Endothelial cell of umbilical vein (primary cell): ENCODE measurements at regions not wholly inside any gene's neighbourhood (a gene's known extent, or its start where the extent isn't known, plus 50 kb on each side); places are given as distances from the start of the nearest gene placed in this dataset.

ENCODE experiments used
- BruUV-seq: library from RNA; stranded (reverse); fragments of 400-500 nt; replicated peaks from 2 replicates; lab custom pipeline; 2021; lab: Mats Ljungman, UMichigan
- CTCF ChIA-PET: fragments of 300-600, 350-600 bp; sonication (Branson Sonifier 250); formaldehyde crosslinking; loops from one replicate; lab custom pipeline; 2021; ENCODE audit warnings: antibody characterized with exemption, inconsistent platforms; lab: Charles Lee
- POLR2A ChIA-PET: fragments of 300-600, 350-600 bp; sonication (Branson Sonifier 250); formaldehyde crosslinking; loops from one replicate; lab custom pipeline; 2021; ENCODE audit warnings: antibody characterized with exemption, inconsistent platforms; lab: Charles Lee
- DNase-seq: peaks from one replicate; pipeline ENCODE4 v3.0.0-alpha.2; 2011; ENCODE audit warnings: low read depth, low spot score
- FAIRE-seq: peaks from 2 replicates; lab custom pipeline; 2011; peaks lifted over from hg19 to GRCh38; lab: Jason Lieb, UNC
- H2AFZ ChIP-seq: 2 replicates; pipeline ENCODE4 v1.6.0; 2012; ENCODE audit warnings: low read depth, low read length, control low read depth, inconsistent platforms
- H3K27ac ChIP-seq: 2 replicates; pipeline ENCODE4 v1.5.1; 2011; ENCODE audit warnings: low read depth, mild to moderate bottlenecking, control low read depth, low read length, moderate library complexity; ENCODE audit not compliant: insufficient read depth
- H3K27me3 ChIP-seq, 2 experiments: 2 replicates each; pipeline versions ENCODE4 v1.6.0 to v1.6.1; 2011; ENCODE audit warnings: low read length in 2 of 2, mixed read lengths in 1 of 2; ENCODE audit not compliant: control insufficient read depth in 2 of 2, insufficient read depth in 2 of 2
- H3K36me3 ChIP-seq, 2 experiments: 2 replicates in 1 of 2; 3 replicates in 1 of 2; pipeline ENCODE4 v1.5.1; 2011; ENCODE audit warnings: low read length in 2 of 2, mild to moderate bottlenecking in 1 of 2, moderate library complexity in 1 of 2; ENCODE audit not compliant: control insufficient read depth in 2 of 2, insufficient read depth in 2 of 2; ENCODE audit errors: extremely low read depth in 1 of 2
- H3K4me1 ChIP-seq: 3 replicates; pipeline ENCODE4 v1.5.1; 2011; ENCODE audit warnings: mild to moderate bottlenecking, low read length; ENCODE audit not compliant: control insufficient read depth, insufficient read depth; ENCODE audit errors: extremely low read depth
- H3K4me2 ChIP-seq: 2 replicates; pipeline ENCODE4 v1.6.1; 2011; ENCODE audit warnings: low read length, control low read depth, mixed read lengths; ENCODE audit not compliant: insufficient read depth
- H3K4me3 ChIP-seq, 3 experiments: fragments of 200-600 bp in 1 of 3; sonication (generic), shearing (Covaris generic) in 1 of 3; replicated peaks in 1 of 3; 2 replicates each; pipeline ENCODE4 v1.5.1; 2011 to 2016; ENCODE audit warnings: control low read depth in 3 of 3, low read length in 3 of 3, mild to moderate bottlenecking in 2 of 3, inconsistent platforms in 1 of 3, low read depth in 1 of 3, moderate library complexity in 1 of 3; ENCODE audit not compliant: insufficient read depth in 1 of 3
- H3K79me2 ChIP-seq: 2 replicates; pipeline ENCODE4 v1.6.0; 2012; ENCODE audit warnings: low read length, inconsistent platforms; ENCODE audit not compliant: control insufficient read depth, insufficient read depth
- H3K9ac ChIP-seq: replicated peaks from 2 replicates; pipeline ENCODE3; 2011; ENCODE audit warnings: low read length, control low read depth; ENCODE audit not compliant: insufficient read depth; ENCODE audit errors: extremely low read depth
- H3K9me1 ChIP-seq: replicated peaks from 3 replicates; pipeline ENCODE4 v1.6.0; 2011; ENCODE audit warnings: mild to moderate bottlenecking, low read length; ENCODE audit not compliant: control insufficient read depth, insufficient read depth; ENCODE audit errors: extremely low read depth
- H3K9me3 ChIP-seq: replicated peaks from 2 replicates; pipeline ENCODE4 v1.5.1; 2012; ENCODE audit warnings: low read length, inconsistent platforms; ENCODE audit not compliant: control insufficient read depth, insufficient read depth
- H4K20me1 ChIP-seq: replicated peaks from 2 replicates; pipeline ENCODE3; 2011; ENCODE audit warnings: mild to moderate bottlenecking, low read length; ENCODE audit not compliant: control insufficient read depth, insufficient read depth; ENCODE audit errors: extremely low read depth
- EZH2 ChIP-seq: IDR thresholded peaks from 2 replicates; pipeline ENCODE4 v1.6.1; 2012; ENCODE audit warnings: borderline replicate concordance, low read depth, mild to moderate bottlenecking, moderate library complexity, low read length, inconsistent platforms; ENCODE audit not compliant: severe bottlenecking
- FOS ChIP-seq: IDR thresholded peaks from 2 replicates; pipeline ENCODE4 v1.6.1; 2011; ENCODE audit warnings: mild to moderate bottlenecking, low read length, moderate library complexity, borderline replicate concordance; ENCODE audit not compliant: insufficient read depth
- GATA2 ChIP-seq: IDR thresholded peaks from 2 replicates; pipeline ENCODE4 v1.7.0; 2011; ENCODE audit warnings: low read depth, mild to moderate bottlenecking, moderate library complexity, mixed read lengths, low read length; ENCODE audit not compliant: insufficient read length, insufficient read depth
- JUN ChIP-seq: IDR thresholded peaks from 2 replicates; pipeline ENCODE4 v1.6.1; 2011; ENCODE audit warnings: borderline replicate concordance, low read depth; ENCODE audit not compliant: insufficient read length, insufficient read depth
- MYC ChIP-seq: IDR thresholded peaks from one replicate; pipeline ENCODE4 v1.6.1; 2011; ENCODE audit warnings: mild to moderate bottlenecking, low read depth, low read length
- POLR2A ChIP-seq: IDR thresholded peaks from 2 replicates; pipeline ENCODE4 v1.6.1; 2012; ENCODE audit warnings: low read depth, mild to moderate bottlenecking, control low read depth, low read length
- POLR2AphosphoS5 ChIP-seq: IDR thresholded peaks from 2 replicates; pipeline ENCODE4 v1.6.1; 2012; ENCODE audit warnings: low read depth, mild to moderate bottlenecking, control low read depth, low read length, moderate library complexity; ENCODE audit not compliant: insufficient read depth
- dilution Hi-C: fragments of 300-500 bp; cut with MboI; formaldehyde crosslinking; loops from one replicate; pipeline ENCODE4 v1.15.0; 2019; ENCODE audit warnings: low sequenced_read_pairs; ENCODE audit not compliant: extremely low pct_ligation_motif_present
- intact Hi-C: fragments of 100-400 bp; cut with micrococcal nuclease; formaldehyde crosslinking; loops from one replicate; pipeline ENCODE4 v1.10.0; 2022
- TF ChIP-seq, protein P1 (sequence below), 2 donors: IDR thresholded peaks; 1 replicate in 1 of 2; 2 replicates in 1 of 2; pipeline ENCODE4 v1.5.1; 2011; ENCODE audit warnings: low read length in 2 of 2, mild to moderate bottlenecking in 2 of 2, moderate library complexity in 2 of 2, control low read depth in 1 of 2, inconsistent platforms in 1 of 2, low read depth in 1 of 2; ENCODE audit not compliant: insufficient read depth in 1 of 2; ENCODE audit errors: extremely low read depth in 1 of 2
- TF ChIP-seq, protein P2 (sequence below): IDR thresholded peaks from 2 replicates; pipeline ENCODE4 v1.6.1; 2011; ENCODE audit not compliant: insufficient read depth, insufficient read length

DNA sequence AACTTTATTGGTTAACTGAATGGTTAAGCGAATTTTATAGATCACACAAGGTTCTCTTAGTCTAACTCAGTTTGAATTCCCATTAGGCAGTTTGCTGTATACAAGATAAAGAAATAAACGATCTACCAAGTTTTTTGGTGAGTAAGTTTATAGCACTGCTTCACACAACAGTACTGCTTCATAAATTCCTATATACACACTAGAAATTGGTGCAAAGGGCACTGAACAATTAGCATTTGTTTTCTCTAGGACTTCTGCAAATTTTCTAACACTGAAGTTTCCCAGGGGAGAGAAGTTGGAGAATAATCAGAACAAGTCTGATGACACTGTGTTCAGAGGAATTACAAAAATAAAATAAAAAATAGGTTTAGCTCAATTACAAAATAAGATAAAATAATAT, 1138.8 kb upstream of the PCDH9 start:
- TF ChIP-seq, protein P1, sequence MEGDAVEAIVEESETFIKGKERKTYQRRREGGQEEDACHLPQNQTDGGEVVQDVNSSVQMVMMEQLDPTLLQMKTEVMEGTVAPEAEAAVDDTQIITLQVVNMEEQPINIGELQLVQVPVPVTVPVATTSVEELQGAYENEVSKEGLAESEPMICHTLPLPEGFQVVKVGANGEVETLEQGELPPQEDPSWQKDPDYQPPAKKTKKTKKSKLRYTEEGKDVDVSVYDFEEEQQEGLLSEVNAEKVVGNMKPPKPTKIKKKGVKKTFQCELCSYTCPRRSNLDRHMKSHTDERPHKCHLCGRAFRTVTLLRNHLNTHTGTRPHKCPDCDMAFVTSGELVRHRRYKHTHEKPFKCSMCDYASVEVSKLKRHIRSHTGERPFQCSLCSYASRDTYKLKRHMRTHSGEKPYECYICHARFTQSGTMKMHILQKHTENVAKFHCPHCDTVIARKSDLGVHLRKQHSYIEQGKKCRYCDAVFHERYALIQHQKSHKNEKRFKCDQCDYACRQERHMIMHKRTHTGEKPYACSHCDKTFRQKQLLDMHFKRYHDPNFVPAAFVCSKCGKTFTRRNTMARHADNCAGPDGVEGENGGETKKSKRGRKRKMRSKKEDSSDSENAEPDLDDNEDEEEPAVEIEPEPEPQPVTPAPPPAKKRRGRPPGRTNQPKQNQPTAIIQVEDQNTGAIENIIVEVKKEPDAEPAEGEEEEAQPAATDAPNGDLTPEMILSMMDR (IDR thresholded peaks at IDR 0.05; ENCODE audit: extremely low read depth in 1 of 2, insufficient read depth in 1 of 2, low read depth in 1 of 2, low read length in 2 of 2), result no peak
- TF ChIP-seq EZH2, result no peak
- no peak for TF ChIP-seq GATA2
- no peak for TF ChIP-seq JUN
- no TSS peak for BruUV-seq
- intact Hi-C loops, result no loop called here
- Histone ChIP-seq H3K4me2 (no peak overlapping the region), H3K27ac (no peak overlapping the region), H3K9me3 (no peaks in the 10 kb centered on the region), H3K79me2 (no peaks in the 10 kb centered on the region), H2AFZ (no peak overlapping the region), H3K9ac (no peak overlapping the region), H3K4me3 (no peak overlapping the region), H3K27me3 (no peaks in the 10 kb centered on the region), H3K9me1 (no peaks in the 10 kb centered on the region), H3K36me3 (no peaks in the 10 kb centered on the region), H4K20me1 (no peaks in the 10 kb centered on the region), H3K4me1 (no peaks in the 10 kb centered on the region)
- DNase-seq, result no peak
- dilution Hi-C loops, result no loop called here
- CTCF ChIA-PET, result no interaction called here
- POLR2A ChIA-PET, result no interaction called here
- no peak for FAIRE-seq

DNA sequence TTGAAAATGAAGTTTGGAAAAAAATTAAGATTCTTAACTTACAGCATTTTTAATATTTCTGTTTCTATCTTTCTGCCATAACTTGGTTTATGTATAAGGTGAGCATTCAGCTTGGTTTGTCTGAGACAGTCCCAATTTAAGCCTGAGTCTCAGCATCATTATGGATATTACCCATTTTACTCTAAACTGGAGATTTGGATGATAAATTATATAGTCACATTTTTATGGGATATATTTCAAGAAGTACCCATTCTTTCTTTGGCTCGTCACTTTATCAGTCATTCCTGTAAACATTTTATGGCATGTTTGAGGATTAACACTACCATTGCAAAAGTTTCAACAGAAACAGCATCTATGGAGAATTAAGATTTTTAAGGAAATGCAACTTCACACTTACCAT, 1129.0 kb upstream of the PCDH9 start:
- Histone ChIP-seq H2AFZ (no peak overlapping the region), H3K9me1 (no peaks in the 10 kb centered on the region), H3K4me1 (no peaks in the 10 kb centered on the region), H3K79me2 (no peaks in the 10 kb centered on the region), H3K4me3 (no peak overlapping the region), H3K27ac (no peak overlapping the region), H3K4me2 (no peak overlapping the region), H4K20me1 (no peaks in the 10 kb centered on the region), H3K9ac (no peak overlapping the region), H3K36me3 (no peaks in the 10 kb centered on the region), H3K9me3 (no peaks in the 10 kb centered on the region), H3K27me3 (no peaks in the 10 kb centered on the region)
- BruUV-seq, result no TSS peak
- ChIA-PET CTCF (no interaction called here), POLR2A (no interaction called here)
- intact Hi-C loops (no loop called here), dilution Hi-C loops (no loop called here)
- no peak for DNase-seq
- TF ChIP-seq POLR2AphosphoS5 (no peak), GATA2 (no peak), FOS (no peak), EZH2 (no peak), JUN (no peak), MYC (no peak), POLR2A (no peak)
- TF ChIP-seq, protein P1 (IDR thresholded peaks at IDR 0.05; ENCODE audit: extremely low read depth in 1 of 2, insufficient read depth in 1 of 2, low read depth in 1 of 2, low read length in 2 of 2), result no peak
- TF ChIP-seq, protein P2, sequence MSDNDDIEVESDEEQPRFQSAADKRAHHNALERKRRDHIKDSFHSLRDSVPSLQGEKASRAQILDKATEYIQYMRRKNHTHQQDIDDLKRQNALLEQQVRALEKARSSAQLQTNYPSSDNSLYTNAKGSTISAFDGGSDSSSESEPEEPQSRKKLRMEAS, result no peak
- FAIRE-seq, result no peak
